Uterus (tissue), 2 donors: ENCODE measurements at regions not wholly inside any gene's neighbourhood (a gene's known extent, or its start where the extent isn't known, plus 50 kb on each side); places are given as distances from the start of the nearest gene placed in this dataset.

Experiments used
- CTCF ChIP-seq, 4 experiments: fragments of 200-600 bp in 2 of 4; fragments of 450-650 bp in 2 of 4; sonication (generic) in 2 of 4; IDR thresholded peaks; one replicate each; pipeline ENCODE4 v1.5.1; 2016 to 2019; ENCODE audit warnings: antibody characterized with exemption in 4 of 4, mild to moderate bottlenecking in 2 of 4, moderate library complexity in 1 of 4
- POLR2A ChIP-seq, 2 donors: fragments of 450-650 bp; IDR thresholded peaks; one replicate each; pipeline ENCODE4 v1.6.1; 2016; ENCODE audit warnings: antibody characterized with exemption in 2 of 2, mild to moderate bottlenecking in 1 of 2, moderate library complexity in 1 of 2

- TF ChIP-seq CTCF (IDR thresholded peaks at IDR 0.05) (no peak), POLR2A (IDR thresholded peaks at IDR 0.05) (no peak)
These were observed 163.8 kb upstream of the KLF4 start for GRCh38 chr9:107653263-107653821.
